ENCODE measurements at regions not wholly inside any gene's neighbourhood (a gene's known extent, or its start where the extent isn't known, plus 50 kb on each side); places are given as distances from the start of the nearest gene placed in this dataset.
"Not testable (repeated sequence)": the region's sequence is repeated elsewhere in the genome, so short reads cannot be mapped to it uniquely, and the experiment has no call there.

GRCh38 chr12:34220079-34220478 lies 197.8 kb downstream of the ALG10 start:
- H3K9me3 ChIP-seq (replicated peaks; ENCODE audit: control insufficient read depth, insufficient read depth, low read length); POLR2A ChIA-PET; H3K27me3 ChIP-seq (ENCODE audit: control insufficient read depth in 2 of 2, insufficient read depth in 2 of 2, low read length in 2 of 2); H3K9ac ChIP-seq (replicated peaks; ENCODE audit: extremely low read depth, insufficient read depth, low read length); intact Hi-C loops (cut with micrococcal nuclease); H3K36me3 ChIP-seq (ENCODE audit: control insufficient read depth in 2 of 2, extremely low read depth in 1 of 2, insufficient read depth in 2 of 2, low read length in 2 of 2); BruUV-seq (replicated peaks); H4K20me1 ChIP-seq (replicated peaks; ENCODE audit: control insufficient read depth, extremely low read depth, insufficient read depth, low read length); FAIRE-seq; H3K4me1 ChIP-seq (ENCODE audit: control insufficient read depth, extremely low read depth, insufficient read depth, low read length); H3K4me2 ChIP-seq (ENCODE audit: insufficient read depth, low read length); H3K9me1 ChIP-seq (replicated peaks; ENCODE audit: control insufficient read depth, extremely low read depth, insufficient read depth, low read length); H3K27ac ChIP-seq (ENCODE audit: insufficient read depth, low read depth, low read length); H3K4me3 ChIP-seq (replicated peaks in 1 of 3; ENCODE audit: insufficient read depth in 1 of 3, low read depth in 1 of 3, low read length in 3 of 3); dilution Hi-C loops (cut with MboI; ENCODE audit: extremely low pct_ligation_motif_present, low sequenced_read_pairs); H2AFZ ChIP-seq (ENCODE audit: low read depth, low read length); H3K79me2 ChIP-seq (ENCODE audit: control insufficient read depth, insufficient read depth, low read length); DNase-seq (ENCODE audit: low read depth, low spot score): not testable (repeated sequence)
- CTCF ChIA-PET = interaction anchor here (1.2 kb wide), 1 partner anchor 1464 kb away, joined by 3 read pairs; the partner anchor contains the start of gene YARS2

GRCh38 chr12:34223640-34224039 lies 201.3 kb downstream of the ALG10 start:
- Histone ChIP-seq H3K4me1 (ENCODE audit: control insufficient read depth, extremely low read depth, insufficient read depth, low read length) (no peaks in the 10 kb centered on the region), H2AFZ (ENCODE audit: low read depth, low read length) (no peak overlapping the region), H3K27me3 (ENCODE audit: control insufficient read depth in 2 of 2, insufficient read depth in 2 of 2, low read length in 2 of 2) (no peaks in the 10 kb centered on the region), H3K36me3 (ENCODE audit: control insufficient read depth in 2 of 2, extremely low read depth in 1 of 2, insufficient read depth in 2 of 2, low read length in 2 of 2) (no peaks in the 10 kb centered on the region), H3K4me2 (ENCODE audit: insufficient read depth, low read length) (no peak overlapping the region), H3K4me3 (replicated peaks in 1 of 3; ENCODE audit: insufficient read depth in 1 of 3, low read depth in 1 of 3, low read length in 3 of 3) (no peak overlapping the region), H3K9me1 (replicated peaks; ENCODE audit: control insufficient read depth, extremely low read depth, insufficient read depth, low read length) (no peaks in the 10 kb centered on the region), H3K9me3 (replicated peaks; ENCODE audit: control insufficient read depth, insufficient read depth, low read length) (no peaks in the 10 kb centered on the region), H3K27ac (ENCODE audit: insufficient read depth, low read depth, low read length) (no peak overlapping the region), H3K79me2 (ENCODE audit: control insufficient read depth, insufficient read depth, low read length) (no peaks in the 10 kb centered on the region), H3K9ac (replicated peaks; ENCODE audit: extremely low read depth, insufficient read depth, low read length) (no peak overlapping the region), H4K20me1 (replicated peaks; ENCODE audit: control insufficient read depth, extremely low read depth, insufficient read depth, low read length) (no peaks in the 10 kb centered on the region)
- no TSS peak for BruUV-seq (replicated peaks)
- dilution Hi-C loops (cut with MboI; ENCODE audit: extremely low pct_ligation_motif_present, low sequenced_read_pairs) (no loop called here), intact Hi-C loops (cut with micrococcal nuclease) (no loop called here)
- DNase-seq (ENCODE audit: low read depth, low spot score) (no peak), FAIRE-seq (no peak)
- TF ChIP-seq MYC (IDR thresholded peaks at IDR 0.05; ENCODE audit: low read depth, low read length) = no peak
- no peak for TF ChIP-seq JUN (IDR thresholded peaks at IDR 0.05; ENCODE audit: borderline replicate concordance, insufficient read depth, insufficient read length, low read depth)
- no peak for TF ChIP-seq MAX (IDR thresholded peaks at IDR 0.05; ENCODE audit: insufficient read depth, insufficient read length)
- no peak for TF ChIP-seq FOS (IDR thresholded peaks at IDR 0.05; ENCODE audit: borderline replicate concordance, insufficient read depth, low read length)
- no peak for TF ChIP-seq GATA2 (IDR thresholded peaks at IDR 0.05; ENCODE audit: insufficient read depth, insufficient read length, low read depth, low read length)
- no peak for TF ChIP-seq POLR2AphosphoS5 (IDR thresholded peaks at IDR 0.05; ENCODE audit: insufficient read depth, low read depth, low read length)
- TF ChIP-seq EZH2 (IDR thresholded peaks at IDR 0.05; ENCODE audit: borderline replicate concordance, low read depth, low read length, severe bottlenecking) = no peak
- TF ChIP-seq POLR2A (IDR thresholded peaks at IDR 0.05; ENCODE audit: low read depth, low read length) = no peak
- no peak for TF ChIP-seq CTCF (IDR thresholded peaks at IDR 0.05; ENCODE audit: extremely low read depth in 1 of 2, insufficient read depth in 1 of 2, low read depth in 1 of 2, low read length in 2 of 2)
- POLR2A ChIA-PET = no interaction called here
- CTCF ChIA-PET = no interaction called here

GRCh38 chr12:34226044-34226443 lies 203.7 kb downstream of the ALG10 start:
- H3K9me3 ChIP-seq (replicated peaks; ENCODE audit: control insufficient read depth, insufficient read depth, low read length); H2AFZ ChIP-seq (ENCODE audit: low read depth, low read length); DNase-seq (ENCODE audit: low read depth, low spot score); H3K79me2 ChIP-seq (ENCODE audit: control insufficient read depth, insufficient read depth, low read length); H3K4me2 ChIP-seq (ENCODE audit: insufficient read depth, low read length); FAIRE-seq; POLR2A ChIA-PET; H3K27me3 ChIP-seq (ENCODE audit: control insufficient read depth in 2 of 2, insufficient read depth in 2 of 2, low read length in 2 of 2); BruUV-seq (replicated peaks); H3K4me3 ChIP-seq (replicated peaks in 1 of 3; ENCODE audit: insufficient read depth in 1 of 3, low read depth in 1 of 3, low read length in 3 of 3); H3K27ac ChIP-seq (ENCODE audit: insufficient read depth, low read depth, low read length); H4K20me1 ChIP-seq (replicated peaks; ENCODE audit: control insufficient read depth, extremely low read depth, insufficient read depth, low read length); H3K36me3 ChIP-seq (ENCODE audit: control insufficient read depth in 2 of 2, extremely low read depth in 1 of 2, insufficient read depth in 2 of 2, low read length in 2 of 2); H3K9me1 ChIP-seq (replicated peaks; ENCODE audit: control insufficient read depth, extremely low read depth, insufficient read depth, low read length); dilution Hi-C loops (cut with MboI; ENCODE audit: extremely low pct_ligation_motif_present, low sequenced_read_pairs); CTCF ChIA-PET; H3K9ac ChIP-seq (replicated peaks; ENCODE audit: extremely low read depth, insufficient read depth, low read length); H3K4me1 ChIP-seq (ENCODE audit: control insufficient read depth, extremely low read depth, insufficient read depth, low read length); intact Hi-C loops (cut with micrococcal nuclease): not testable (repeated sequence)
